Activated T-cell treated with anti-CD3 and anti-CD28 coated beads, Interleukin-2, amount 50 U/mL, for 4 hours (primary cell): ENCODE measurements at regions not wholly inside any gene's neighbourhood (a gene's known extent, or its start where the extent isn't known, plus 50 kb on each side); places are given as distances from the start of the nearest gene placed in this dataset.

Experiments
- ATAC-seq, 2 donors: fragments of 200-7000 bp; cut with Tn5 transposase; one replicate each; pipeline ENCODE4 v1.10.0; 2021
- DNase-seq: peaks from one replicate; pipeline ENCODE4 v3.0.0-alpha.2; 2020
- H3K27me3 Mint-ChIP-seq: one replicate; pipeline ENCODE4 v1.8.0; 2021; ENCODE audit warnings: low read depth, mixed read lengths
- H3K36me3 Mint-ChIP-seq: one replicate; pipeline ENCODE4 v1.8.0; 2022; ENCODE audit warnings: mixed read lengths; ENCODE audit not compliant: insufficient read depth
- H3K4me1 Mint-ChIP-seq: one replicate; pipeline ENCODE4 v1.8.0; 2021; ENCODE audit warnings: low read depth, mixed read lengths
- H3K4me3 Mint-ChIP-seq: one replicate; pipeline ENCODE4 v1.8.0; 2021; ENCODE audit warnings: mild to moderate bottlenecking, moderate library complexity, mixed read lengths
- H3K9me3 Mint-ChIP-seq: one replicate; pipeline ENCODE4 v1.8.0; 2021; ENCODE audit warnings: mixed read lengths

DNA sequence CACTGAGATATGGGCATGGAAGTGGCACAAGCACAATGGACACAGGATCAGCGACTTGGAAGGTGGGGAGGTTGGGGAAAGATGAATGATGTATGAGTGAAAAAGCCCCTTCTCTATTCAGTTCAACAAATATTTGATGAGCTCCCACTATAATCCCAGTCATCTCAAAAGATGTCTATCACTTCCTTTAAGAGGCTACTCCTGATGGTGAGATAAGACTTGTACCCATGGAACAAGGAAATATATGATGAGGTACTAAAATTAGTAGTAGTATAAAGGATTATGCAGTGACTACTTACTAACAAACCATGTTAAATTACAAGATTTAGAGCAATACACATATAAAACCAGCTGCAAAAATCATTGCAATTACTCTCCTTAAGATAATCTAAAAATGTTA lies 107.8 kb upstream of the COL5A2 start:
- Mint-ChIP-seq H3K36me3 (no peaks in the 10 kb centered on the region), H3K27me3 (no peaks in the 10 kb centered on the region), H3K4me3 (no peak overlapping the region), H3K9me3 (peaks cover 11% of the 10 kb centered on the region), H3K4me1 (peaks cover 47% of the 10 kb centered on the region)
- DNase-seq (no peak), ATAC-seq (no peak)

DNA sequence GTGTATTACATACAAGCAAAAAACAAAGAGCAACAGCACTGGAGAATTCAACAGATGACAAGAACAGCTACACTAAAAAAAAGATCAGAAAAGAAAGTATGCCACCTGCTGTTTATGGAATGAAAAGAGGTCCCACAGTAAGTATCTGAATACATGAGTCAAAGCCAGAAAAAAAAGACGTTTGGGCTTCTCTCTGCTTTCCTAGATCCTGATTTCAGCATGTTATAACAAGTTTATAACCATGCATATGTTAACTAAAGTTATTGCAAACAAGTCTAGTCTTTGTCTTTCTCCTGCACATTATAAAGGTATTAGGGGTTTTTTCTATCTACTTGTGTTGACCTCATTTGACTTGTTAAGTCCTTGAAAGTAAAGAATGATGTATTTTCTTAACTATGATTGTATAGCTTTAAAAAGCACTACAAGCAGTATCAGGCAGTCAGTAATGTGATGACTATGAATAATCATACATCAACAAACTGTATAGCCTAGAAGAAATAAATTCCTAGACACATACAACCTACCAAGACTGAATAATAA lies 108.5 kb upstream of the COL5A2 start:
- H3K4me1 Mint-ChIP-seq, result peaks cover 46% of the 10 kb centered on the region
- peaks cover 11% of the 10 kb centered on the region for H3K9me3 Mint-ChIP-seq
- DNase-seq (no peak), ATAC-seq (peak; percentile 57 to 63)
- no peaks in the 10 kb centered on the region for H3K27me3 Mint-ChIP-seq
- no peak overlapping the region for H3K4me3 Mint-ChIP-seq
- H3K36me3 Mint-ChIP-seq, result no peaks in the 10 kb centered on the region

DNA sequence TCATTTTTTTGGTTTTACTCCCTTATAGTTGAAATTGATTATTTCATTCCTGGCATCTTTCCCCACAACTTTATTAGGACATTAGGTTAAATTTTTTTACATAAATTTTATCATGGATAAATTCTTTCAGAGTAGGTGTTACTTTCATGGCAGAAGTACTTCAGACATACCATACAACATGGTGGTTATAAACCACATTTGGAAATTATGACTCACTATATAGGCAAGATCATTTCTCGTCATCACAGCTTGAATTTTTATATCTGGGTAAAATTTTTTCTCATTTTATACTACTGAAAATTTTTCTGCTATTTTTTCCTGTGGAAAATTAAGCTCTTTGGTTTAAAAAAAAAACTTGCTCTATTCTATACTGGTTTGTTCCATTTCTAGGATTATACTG lies 111.9 kb upstream of the COL5A2 start:
- peaks cover 11% of the 10 kb centered on the region for H3K9me3 Mint-ChIP-seq
- H3K4me3 Mint-ChIP-seq, result no peak overlapping the region
- H3K36me3 Mint-ChIP-seq, result no peaks in the 10 kb centered on the region
- peak; percentile 52 to 68 for ATAC-seq
- no peak for DNase-seq
- peaks cover 40% of the 10 kb centered on the region for H3K4me1 Mint-ChIP-seq
- H3K27me3 Mint-ChIP-seq, result no peaks in the 10 kb centered on the region

DNA sequence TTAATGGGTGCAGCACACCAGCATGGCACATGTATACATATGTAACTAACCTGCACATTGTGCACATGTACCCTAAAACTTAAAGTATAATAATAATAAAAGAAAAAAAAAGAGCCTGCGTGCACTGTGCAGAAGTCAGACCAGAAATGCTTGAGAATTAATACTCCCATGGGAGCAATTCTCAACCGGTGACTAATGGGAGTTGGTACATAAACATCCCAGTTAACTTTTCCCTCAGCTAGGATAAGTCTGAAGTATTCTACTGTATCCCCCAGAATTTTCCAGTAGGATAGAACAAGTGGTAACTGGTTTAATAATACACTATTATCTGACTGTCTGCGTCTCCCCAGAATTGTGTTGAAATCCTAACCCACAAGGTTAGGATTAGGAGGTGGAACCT lies 113.6 kb upstream of the COL5A2 start:
- H3K4me3 Mint-ChIP-seq, result no peak overlapping the region
- DNase-seq (no peak), ATAC-seq (no peak)
- no peaks in the 10 kb centered on the region for H3K36me3 Mint-ChIP-seq
- H3K4me1 Mint-ChIP-seq, result peaks cover 46% of the 10 kb centered on the region
- H3K27me3 Mint-ChIP-seq, result no peaks in the 10 kb centered on the region
- H3K9me3 Mint-ChIP-seq, result peaks cover 11% of the 10 kb centered on the region

DNA sequence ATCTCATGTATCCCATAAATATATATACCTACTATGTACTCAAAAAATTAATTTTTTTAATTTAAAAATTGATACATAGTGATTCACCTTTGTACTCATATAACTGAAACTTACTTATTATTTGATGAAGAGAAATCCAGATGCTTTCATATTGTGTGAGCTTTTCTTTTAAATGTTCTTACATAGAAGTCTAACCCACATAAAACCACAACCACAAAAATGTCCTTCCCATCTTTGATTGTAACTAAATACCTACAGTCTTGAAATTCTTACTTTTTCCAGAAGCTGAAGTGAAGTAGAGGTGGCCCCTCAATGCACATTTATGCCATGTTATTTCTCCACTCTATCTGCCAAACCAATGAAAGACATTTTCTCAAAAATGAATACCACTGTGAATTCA lies 117.9 kb upstream of the COL5A2 start:
- DNase-seq, result no peak
- peaks cover 67% of the 10 kb centered on the region for H3K4me1 Mint-ChIP-seq
- H3K4me3 Mint-ChIP-seq, result no peak overlapping the region
- ATAC-seq, result peak; percentile 54 to 60
- H3K9me3 Mint-ChIP-seq, result no peaks in the 10 kb centered on the region
- H3K36me3 Mint-ChIP-seq, result no peaks in the 10 kb centered on the region
- H3K27me3 Mint-ChIP-seq, result no peaks in the 10 kb centered on the region

DNA sequence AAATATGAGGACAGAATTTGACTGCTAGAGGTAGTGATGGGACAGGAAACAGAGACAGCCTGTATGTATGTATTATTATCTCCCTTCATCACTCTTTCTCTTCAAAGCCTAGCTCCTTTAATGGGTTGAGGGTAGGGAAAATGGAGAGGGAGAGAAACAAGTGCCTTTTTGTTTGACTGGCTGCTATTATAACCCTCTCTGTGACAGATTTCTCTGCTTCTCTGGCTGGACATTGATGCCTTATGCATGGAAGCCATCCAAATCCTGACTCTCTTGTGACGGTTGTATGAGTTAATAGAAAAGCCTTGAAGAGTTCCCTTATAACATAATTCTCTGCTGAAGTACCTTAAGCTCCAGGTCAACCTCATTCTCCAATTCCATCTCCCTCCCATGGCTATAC lies 118.5 kb upstream of the COL5A2 start:
- DNase-seq (no peak), ATAC-seq (no peak)
- H3K4me1 Mint-ChIP-seq, result peaks cover 71% of the 10 kb centered on the region
- no peaks in the 10 kb centered on the region for H3K36me3 Mint-ChIP-seq
- no peak overlapping the region for H3K4me3 Mint-ChIP-seq
- no peaks in the 10 kb centered on the region for H3K9me3 Mint-ChIP-seq
- H3K27me3 Mint-ChIP-seq, result no peaks in the 10 kb centered on the region

DNA sequence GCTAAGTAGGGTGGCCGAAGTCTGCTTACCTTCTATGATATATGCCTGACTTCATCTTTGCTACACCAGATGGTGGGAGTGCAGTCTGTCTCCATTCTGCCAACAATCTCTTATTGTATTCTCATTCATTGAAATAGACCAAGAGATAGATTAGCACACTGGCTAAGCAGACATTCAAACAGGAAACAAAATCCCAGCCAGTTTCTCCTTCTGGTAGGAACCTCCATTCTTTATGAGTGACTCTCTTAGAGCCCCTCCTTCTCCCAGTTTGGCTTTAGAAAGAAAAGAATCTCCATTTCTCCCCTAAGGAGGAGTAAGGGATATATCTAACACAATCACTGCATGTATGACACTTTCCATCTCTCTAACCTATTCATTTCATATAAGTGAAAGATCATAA lies 118.9 kb upstream of the COL5A2 start:
- Mint-ChIP-seq H3K4me3 (no peak overlapping the region), H3K36me3 (no peaks in the 10 kb centered on the region), H3K27me3 (no peaks in the 10 kb centered on the region), H3K9me3 (no peaks in the 10 kb centered on the region), H3K4me1 (peaks cover 75% of the 10 kb centered on the region)
- DNase-seq (no peak), ATAC-seq (no peak)

DNA sequence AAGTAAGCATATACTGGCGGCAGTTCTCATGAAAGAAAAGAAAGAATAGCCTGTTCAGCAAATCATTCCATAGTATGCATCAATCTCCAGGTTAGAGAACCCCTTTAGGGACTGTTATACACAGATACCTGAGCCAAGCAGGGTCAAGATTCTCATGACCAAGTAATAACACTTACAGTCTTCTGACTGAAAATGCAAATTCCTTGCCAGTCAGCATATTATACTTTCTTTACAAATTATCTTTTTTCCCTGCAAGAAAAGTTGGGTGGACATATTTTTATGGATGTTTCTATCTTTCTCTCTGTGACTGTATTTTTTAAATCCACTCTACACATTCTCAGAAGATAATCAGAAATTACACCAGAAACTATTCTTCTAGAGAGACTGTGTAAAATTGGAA lies 120.4 kb upstream of the COL5A2 start:
- no peaks in the 10 kb centered on the region for H3K36me3 Mint-ChIP-seq
- H3K4me1 Mint-ChIP-seq, result peaks cover 88% of the 10 kb centered on the region
- H3K4me3 Mint-ChIP-seq, result no peak overlapping the region
- DNase-seq (no peak), ATAC-seq (no peak)
- H3K27me3 Mint-ChIP-seq, result no peaks in the 10 kb centered on the region
- H3K9me3 Mint-ChIP-seq, result no peaks in the 10 kb centered on the region

DNA sequence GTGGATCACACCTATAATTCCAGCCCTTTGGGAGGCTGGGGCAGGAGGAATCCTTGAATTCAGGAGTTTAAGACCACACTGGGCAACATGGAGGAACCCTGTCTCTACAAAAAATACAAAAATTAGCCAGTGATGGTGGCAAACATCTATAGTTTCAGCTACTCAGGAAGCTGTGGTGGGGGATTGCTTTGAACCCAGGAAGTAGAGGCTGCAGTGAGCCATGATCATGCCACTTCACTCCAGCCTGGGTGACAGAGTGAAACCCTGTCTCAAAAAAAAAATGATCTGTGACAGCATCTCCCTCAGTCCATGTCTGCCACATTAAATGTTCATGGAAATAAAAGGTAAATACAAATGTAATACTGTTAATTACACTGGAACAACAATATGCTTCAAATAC lies 121.4 kb upstream of the COL5A2 start:
- DNase-seq (peak; percentile 18), ATAC-seq (no peak)
- Mint-ChIP-seq H3K27me3 (no peaks in the 10 kb centered on the region), H3K4me3 (no peak overlapping the region), H3K36me3 (no peaks in the 10 kb centered on the region), H3K4me1 (peaks cover 86% of the 10 kb centered on the region), H3K9me3 (no peaks in the 10 kb centered on the region)

DNA sequence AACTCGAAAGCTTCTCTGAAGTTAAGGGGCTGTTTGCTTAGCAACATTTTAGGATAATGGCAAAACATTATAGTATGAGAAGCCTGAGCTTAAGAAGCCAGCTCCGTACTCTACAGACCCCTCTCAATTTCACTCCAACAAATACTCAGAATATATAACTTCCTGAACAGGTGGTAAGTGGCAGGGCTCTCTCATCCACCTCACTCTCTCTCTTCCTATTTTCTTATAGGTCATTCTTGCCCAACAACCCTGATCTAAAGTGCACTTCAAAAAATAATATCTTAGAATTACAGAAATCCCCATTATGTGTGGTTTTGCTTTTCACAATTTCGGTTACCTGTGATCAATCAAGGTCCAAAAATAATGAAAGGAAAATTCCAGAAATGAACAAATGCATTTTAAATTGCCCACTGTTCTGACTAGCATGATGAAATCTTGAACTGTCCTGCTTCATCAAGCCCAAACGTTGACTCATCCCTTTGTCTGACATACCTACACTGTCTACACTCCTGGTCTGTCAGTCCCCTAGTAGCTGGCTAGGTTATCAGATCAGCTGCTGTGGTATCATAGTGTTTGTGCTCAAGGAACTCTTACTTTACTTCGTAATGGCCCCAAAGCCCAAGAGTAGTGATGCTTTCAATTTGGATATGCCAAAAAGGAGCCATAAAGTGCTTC lies 122.8 kb upstream of the COL5A2 start:
- no peaks in the 10 kb centered on the region for H3K9me3 Mint-ChIP-seq
- ATAC-seq, result peak; percentile 64 to 70
- peaks cover 81% of the 10 kb centered on the region for H3K4me1 Mint-ChIP-seq
- DNase-seq, result no peak
- H3K27me3 Mint-ChIP-seq, result no peaks in the 10 kb centered on the region
- no peak overlapping the region for H3K4me3 Mint-ChIP-seq
- H3K36me3 Mint-ChIP-seq, result no peaks in the 10 kb centered on the region

DNA sequence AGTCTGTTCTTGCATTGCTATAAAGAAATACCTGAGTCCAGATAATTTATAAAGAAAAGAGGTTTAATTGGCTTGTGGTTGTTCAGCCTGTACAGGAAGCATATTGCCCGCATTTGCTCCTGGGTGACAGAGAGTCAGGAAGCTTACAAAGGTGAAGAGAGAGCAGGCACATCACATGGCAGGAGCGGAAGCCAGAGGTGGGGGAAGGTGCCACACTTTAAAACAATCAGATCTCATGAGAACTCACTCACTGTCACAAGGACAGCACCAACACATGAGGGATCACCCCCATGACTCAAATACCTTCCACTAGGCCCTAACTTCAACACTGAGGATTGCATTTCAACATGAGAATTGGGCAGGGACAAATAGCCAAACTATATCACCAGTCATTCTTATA lies 124.8 kb upstream of the COL5A2 start:
- H3K4me1 Mint-ChIP-seq, result peaks cover 63% of the 10 kb centered on the region
- ATAC-seq (peak; percentile 74 to 81), DNase-seq (peak; percentile 42)
- H3K27me3 Mint-ChIP-seq, result no peaks in the 10 kb centered on the region
- H3K36me3 Mint-ChIP-seq, result no peaks in the 10 kb centered on the region
- no peaks in the 10 kb centered on the region for H3K9me3 Mint-ChIP-seq
- H3K4me3 Mint-ChIP-seq, result no peak overlapping the region

DNA sequence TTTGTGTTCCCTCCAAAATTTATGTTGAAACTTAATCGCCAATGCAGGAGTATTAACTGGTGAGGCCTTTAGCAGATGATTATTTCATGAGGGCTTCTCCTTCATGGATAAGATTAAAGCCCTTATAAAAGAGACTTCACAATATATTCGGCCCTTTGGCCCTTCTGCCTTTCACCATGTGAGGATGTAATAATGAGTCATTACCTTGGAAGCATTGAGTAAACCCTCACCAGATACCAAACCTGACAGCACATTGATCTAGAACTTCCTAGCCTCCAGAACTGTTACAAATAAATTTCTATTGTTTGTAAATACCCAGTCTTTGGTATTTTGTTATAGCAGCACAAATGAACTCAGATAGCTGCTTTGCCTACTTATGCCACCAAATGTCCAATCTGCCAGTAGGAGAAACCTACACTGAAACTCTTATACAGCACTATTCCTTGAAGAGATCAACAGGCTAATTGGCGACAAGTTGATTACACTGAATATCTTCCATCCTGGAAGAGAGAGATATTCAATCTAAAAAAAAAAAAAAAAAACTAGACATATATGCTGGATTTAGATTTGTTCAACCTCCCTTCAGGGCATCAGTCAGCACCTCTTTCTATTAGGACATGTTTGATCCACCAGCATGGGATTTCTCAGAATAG lies 125.9 kb upstream of the COL5A2 start:
- no peak for ATAC-seq
- H3K36me3 Mint-ChIP-seq, result no peaks in the 10 kb centered on the region
- peaks cover 59% of the 10 kb centered on the region for H3K4me1 Mint-ChIP-seq
- no peaks in the 10 kb centered on the region for H3K9me3 Mint-ChIP-seq
- no peaks in the 10 kb centered on the region for H3K27me3 Mint-ChIP-seq
- DNase-seq, result no peak
- H3K4me3 Mint-ChIP-seq, result no peak overlapping the region

DNA sequence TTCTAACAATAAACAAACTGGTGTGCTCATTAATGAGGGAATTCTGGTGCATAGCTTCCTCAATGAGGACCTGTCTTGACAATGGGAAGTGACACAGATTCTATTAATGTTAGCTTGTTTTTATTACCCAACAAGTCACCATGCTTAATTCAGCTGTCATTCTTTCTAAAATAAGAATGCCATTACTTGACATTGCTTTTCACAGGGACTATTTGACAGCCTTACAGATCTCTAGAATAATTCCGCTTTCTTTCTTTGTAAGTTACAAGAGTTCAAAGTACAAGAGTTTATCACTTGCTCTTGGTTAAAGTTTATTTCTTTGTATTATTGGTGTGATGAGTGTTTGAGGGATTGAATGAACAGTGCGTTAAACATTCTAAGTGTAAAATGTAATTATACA lies 127.0 kb upstream of the COL5A2 start:
- H3K4me1 Mint-ChIP-seq, result peaks cover 50% of the 10 kb centered on the region
- no peak for DNase-seq
- H3K36me3 Mint-ChIP-seq, result no peaks in the 10 kb centered on the region
- no peaks in the 10 kb centered on the region for H3K27me3 Mint-ChIP-seq
- no peak for ATAC-seq
- H3K4me3 Mint-ChIP-seq, result no peak overlapping the region
- no peaks in the 10 kb centered on the region for H3K9me3 Mint-ChIP-seq

DNA sequence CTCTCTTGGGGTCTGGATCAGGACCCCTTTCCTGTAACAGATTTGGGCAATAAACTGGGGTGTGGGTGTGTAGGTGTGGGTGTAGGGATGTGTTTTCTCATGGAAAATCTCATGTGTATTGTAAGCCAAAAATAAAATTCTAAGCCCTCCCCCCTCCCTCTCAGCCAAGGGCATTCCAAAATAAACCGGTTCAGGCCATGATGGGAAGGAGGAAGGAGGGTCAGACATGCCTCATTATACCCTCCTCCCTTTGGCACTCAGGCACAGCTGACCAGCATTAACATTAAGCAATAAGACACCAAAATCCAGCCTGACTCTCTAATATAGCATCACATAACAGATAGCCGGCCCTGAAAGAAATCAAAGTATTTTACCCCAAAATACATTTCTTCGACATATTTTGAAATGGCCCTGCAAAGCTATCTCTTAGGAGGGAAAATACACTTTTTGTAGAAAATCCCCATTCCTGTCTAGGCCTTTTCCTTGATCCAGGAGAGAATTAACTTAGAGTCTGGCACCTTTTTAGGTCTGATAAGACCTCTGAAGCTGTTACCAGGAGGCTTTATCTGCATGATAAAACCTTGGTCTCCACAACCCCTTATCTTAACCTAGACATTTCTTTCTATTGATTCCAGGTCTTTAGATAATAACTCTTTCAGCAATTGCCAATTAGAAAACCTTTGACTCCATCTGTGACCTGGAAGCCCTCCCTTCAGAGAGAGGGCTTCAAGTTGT lies 128.7 kb upstream of the COL5A2 start:
- H3K4me3 Mint-ChIP-seq, result no peak overlapping the region
- H3K9me3 Mint-ChIP-seq, result no peaks in the 10 kb centered on the region
- no peaks in the 10 kb centered on the region for H3K27me3 Mint-ChIP-seq
- no peak for ATAC-seq
- no peak for DNase-seq
- no peaks in the 10 kb centered on the region for H3K36me3 Mint-ChIP-seq
- peaks cover 53% of the 10 kb centered on the region for H3K4me1 Mint-ChIP-seq

DNA sequence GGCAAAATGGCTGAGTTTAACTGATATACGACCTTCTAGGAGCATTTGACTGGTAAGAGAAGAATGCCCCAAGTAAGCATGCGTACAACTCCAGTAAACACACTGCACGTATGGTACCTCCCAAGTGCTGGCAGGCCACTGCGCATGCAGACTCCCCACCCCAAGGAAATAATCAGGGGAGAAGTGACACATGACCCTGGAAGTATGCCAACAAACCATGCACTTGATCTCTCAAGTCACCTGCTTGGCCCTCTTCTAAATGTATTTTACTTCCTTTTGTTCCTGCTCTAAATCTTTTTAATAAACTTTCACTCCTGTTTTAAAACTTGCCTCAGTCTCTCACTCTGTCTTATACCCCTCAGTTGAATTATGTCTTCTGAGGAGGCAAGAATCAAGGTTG lies 129.8 kb upstream of the COL5A2 start:
- Mint-ChIP-seq H3K4me1 (peaks cover 53% of the 10 kb centered on the region), H3K4me3 (no peak overlapping the region), H3K27me3 (no peaks in the 10 kb centered on the region), H3K9me3 (no peaks in the 10 kb centered on the region), H3K36me3 (no peaks in the 10 kb centered on the region)
- DNase-seq (no peak), ATAC-seq (no peak)
